HT1080 (cell line): ENCODE measurements at regions not wholly inside any gene's neighbourhood (a gene's known extent, or its start where the extent isn't known, plus 50 kb on each side); places are given as distances from the start of the nearest gene placed in this dataset.

ENCODE experiments used
- DNase-seq: peaks from one replicate; pipeline ENCODE4 v3.0.0-alpha.2; 2015; ENCODE audit warnings: low read depth

DNA sequence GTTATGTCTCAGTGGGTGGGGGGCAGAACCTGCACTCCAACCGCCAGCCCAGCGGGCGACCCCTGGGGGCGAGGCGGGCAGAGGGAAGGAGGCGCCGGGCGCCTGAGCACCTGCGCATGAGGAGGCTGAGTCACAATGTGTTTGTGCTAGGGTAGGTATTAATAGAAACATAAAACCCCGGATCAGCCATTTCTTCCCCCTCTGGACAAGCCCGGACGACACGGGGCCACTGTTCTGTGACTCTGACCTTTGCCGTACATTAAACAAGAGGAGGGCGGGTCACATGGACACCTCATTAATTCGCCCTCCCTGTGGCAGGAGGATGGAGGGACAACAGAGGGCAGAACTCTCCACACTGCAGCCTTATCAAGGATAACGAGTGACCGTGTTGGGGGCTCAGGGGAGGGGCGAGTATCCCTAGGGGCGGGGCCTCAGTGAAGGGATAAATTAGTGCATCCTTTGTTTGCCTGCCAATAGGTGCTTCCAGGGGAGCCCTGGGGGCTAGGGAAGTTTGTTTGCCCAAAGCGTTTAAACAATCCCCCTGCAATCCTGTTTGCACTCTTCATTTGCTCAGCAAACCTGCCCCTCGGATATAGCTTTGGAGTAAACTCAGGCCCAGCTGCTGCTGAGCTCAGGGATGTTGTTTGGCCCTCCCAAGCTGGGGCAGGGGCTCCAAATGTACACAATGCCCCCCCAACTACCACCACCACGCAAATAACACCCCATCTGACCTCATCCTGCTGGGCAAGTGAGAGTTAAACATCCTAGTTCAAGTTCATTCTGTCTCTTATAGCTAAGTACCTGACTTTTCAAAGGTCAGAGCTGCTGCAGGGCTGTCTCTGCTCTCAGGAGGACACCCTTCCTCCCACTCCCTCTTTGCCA, 171.2 kb upstream of the GLI2 start:
- DNase-seq, result no peak

DNA sequence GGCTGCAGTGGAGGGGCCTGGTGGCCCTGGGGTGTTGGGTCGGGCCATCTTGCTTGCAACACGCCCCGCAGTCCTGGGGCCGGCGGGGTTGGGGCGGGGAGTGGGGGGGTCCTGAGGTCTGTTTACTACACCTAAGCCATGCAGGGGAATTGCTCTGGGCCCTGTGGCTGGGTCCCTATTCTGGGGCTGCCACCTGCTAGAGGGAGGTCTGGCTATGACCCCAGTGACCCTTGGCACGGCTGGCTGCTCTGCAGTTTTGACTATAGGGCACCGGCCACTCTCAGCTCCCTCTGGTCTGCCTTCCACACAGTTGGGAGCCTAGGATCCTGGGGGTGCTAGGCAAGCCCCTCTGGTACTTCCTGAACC, 170.6 kb upstream of the GLI2 start:
- no peak for DNase-seq

DNA sequence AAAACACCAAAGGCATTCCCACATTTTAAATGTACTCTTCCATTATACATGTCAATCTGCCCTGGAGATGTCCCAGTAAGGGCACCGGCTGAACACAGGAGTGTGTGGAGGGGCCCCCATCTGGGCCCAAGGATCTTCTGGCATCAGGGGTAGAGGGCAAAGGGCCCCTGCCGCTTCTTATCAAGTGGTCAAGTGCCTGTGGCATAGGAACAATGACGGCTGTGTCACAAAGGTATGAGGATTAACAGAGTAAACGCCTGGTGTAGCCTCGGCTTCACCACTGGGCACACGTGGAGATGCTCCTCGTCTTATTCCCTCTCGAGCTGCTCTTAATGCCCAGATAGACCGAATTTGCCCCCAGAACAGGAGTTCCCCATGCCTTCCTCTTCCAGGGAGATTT, 169.7 kb upstream of the GLI2 start:
- DNase-seq, result no peak

DNA sequence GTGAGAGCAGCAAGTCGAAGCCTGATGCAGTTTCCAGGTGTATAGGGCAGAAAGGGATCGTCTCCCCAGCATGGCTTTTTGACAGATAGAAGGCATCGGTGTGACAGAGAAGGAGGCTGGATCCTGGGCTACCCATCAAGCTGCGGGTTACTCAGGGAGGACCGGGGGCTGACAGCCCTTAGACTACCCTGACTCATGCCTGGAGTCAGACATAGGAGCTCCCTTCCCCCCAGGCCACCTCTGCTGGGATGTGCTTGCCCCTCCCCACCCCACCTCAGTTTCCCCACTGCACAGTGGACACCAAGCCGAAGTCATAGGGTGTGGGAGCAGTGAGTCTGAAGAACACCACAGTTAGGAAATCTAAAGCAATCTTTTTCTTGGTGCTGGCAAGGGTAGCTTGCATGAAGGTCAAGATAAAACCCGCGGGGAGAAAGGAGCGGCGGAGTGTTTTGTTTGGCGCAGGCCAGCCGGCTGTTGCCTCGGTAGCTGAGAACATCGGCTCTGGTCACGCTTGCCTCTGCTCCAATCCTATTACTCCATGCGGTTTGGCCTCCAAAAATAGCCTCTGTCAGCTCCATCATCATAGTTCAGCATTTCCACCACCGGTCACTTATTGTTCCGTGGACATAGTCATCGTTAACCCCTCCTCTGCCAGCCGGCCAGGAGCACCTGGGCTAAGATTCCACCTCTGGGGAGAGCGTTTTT, 169.2 kb upstream of the GLI2 start:
- peak; percentile 54 for DNase-seq

DNA sequence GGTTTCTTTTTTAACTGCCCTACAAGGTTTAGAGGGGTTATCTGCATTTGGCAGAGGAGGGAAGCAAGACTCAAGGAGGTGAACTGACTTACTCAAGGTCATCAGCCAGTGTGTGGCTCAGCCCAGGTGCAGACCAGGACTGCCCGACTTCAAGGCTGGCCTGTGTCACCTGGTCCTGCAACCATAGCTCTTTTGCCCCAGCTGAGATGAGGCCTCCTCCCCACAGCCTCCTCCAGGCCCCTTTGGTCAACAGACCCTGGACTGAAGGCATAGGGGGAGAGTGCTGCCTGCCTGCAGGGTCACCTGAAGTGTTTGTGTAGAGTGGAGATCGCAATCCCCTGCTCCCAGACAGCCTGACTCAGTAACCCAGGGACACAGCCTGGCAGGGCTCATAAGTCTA, 168.5 kb upstream of the GLI2 start:
- no peak for DNase-seq

DNA sequence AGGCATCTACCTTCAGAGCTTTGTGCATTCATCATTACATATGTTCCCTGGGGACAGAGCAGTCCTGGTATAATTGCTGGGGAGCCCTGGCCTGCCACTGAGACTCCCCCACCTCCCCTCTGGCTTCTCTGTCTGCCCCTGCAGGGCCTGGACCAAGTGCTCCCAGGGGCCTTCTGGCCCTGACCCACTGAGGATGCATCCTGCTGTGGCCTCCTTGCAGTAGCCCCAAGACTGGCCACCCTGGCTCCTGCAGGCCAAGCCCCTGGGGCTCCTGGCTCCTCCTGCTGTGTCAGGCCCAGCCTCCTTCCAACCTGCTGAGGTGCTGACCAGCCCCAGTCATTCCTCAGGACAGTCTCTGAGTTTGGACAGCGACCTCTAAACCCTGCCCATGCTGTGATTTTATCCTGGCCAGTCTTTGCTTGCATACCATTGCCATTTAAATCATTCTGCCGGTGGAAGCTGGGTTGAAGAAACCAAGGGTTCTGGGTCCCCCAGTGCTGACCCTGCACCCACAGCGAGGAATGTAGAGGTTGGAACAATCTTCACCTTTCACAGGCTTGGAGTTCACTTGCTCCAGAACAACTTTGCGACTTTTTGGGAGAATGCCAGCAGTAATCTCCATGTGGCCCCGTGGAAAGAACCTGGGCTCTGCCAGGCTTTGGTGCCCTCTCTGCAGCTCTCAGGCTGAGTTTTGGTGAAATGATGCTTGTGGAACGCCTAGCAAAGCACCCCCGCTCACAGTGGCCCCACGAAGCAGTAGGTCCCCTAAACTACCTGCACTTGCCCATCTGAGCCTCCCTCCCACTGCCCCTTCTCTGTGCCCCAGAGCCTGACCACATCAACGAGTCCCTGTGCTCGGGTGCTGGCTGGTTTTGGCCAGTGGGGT, 167.3 kb upstream of the GLI2 start:
- DNase-seq, result no peak

DNA sequence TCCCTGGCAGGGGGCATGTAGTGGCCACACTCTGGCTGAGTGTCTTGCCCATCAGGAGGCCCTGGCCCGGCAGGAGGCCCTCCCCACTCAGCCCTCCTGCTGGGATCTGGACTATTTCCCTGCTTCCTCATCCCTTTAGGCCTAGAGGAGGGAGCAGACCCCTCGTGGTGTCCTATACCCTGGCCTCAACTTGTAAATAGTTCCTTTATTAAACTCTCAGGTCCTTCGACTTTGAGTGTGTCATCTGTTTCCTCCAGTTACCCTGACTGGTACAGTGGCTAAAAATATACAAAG, 166.7 kb upstream of the GLI2 start:
- no peak for DNase-seq

DNA sequence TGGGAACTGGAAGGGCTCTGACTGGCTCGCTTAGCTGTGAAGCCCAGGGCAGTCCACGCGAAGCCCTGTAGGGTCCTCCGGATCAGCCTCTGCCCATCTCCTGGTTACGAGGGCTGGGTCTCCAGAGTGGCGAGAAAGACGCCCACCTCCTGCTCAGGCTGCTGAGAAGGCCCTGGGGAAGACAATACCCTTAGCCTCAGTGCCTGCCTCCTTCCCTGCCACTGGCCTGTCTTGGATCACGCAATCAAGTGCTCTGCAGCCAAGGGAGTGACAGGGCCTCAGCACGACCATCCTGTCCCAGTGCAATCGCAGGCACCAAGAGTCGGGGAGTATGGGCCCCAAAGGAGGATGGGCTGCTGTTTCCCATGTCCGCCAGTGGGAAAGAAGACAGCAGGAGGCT, 165.7 kb upstream of the GLI2 start:
- DNase-seq, result no peak

DNA sequence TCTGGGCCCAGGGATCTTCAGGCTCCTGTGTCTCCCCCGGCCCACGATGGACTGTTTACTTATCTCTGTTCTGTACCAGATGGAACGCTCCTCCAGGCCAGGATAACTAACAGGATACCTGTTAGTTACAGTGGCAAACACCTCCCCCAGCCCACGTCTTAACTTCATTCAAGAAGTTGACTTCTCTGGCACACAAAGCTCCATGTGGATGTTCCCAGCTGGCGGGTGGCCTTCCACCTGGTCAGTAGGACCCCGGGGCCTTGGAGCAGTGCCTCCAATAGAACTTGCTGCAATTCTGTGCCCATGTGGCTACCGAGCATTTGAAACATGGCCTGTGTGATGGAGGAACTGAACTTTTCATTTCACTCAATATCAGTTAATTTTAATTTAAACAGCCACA, 165.1 kb upstream of the GLI2 start:
- no peak for DNase-seq

DNA sequence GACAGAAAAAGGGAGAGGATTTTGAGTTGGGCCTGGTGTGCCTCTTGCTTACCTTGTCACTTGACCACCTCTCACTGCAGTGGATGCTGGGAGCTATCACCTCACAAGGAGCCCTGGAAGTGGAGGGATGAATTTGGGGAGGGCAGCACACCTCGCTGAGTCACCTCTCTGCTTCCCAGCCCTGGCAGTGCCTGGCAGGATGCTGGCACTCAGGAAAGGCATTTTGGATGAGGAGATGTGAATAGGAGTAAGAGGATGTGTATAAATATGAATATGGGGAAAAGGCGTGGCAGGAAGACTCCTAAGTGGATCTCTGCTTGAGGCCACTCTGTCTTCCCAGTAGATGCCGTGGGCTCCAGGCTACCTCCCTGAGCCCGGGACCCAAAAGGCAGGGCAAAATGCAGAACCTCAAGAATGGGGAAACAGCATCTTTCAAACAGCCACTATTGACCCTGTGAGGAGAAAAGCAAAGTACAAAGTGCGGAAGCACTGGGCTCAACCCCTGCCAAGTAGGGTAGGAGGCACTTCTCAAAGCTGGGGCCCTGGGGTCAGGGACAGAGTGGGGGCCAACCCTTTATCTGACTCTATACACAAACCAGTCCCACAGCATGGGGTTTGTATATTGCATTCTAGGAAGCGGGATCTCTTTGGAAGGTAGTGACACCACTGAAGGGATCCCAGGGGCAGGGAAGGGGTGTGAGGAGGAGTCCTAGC, 164.5 kb upstream of the GLI2 start:
- no peak for DNase-seq

DNA sequence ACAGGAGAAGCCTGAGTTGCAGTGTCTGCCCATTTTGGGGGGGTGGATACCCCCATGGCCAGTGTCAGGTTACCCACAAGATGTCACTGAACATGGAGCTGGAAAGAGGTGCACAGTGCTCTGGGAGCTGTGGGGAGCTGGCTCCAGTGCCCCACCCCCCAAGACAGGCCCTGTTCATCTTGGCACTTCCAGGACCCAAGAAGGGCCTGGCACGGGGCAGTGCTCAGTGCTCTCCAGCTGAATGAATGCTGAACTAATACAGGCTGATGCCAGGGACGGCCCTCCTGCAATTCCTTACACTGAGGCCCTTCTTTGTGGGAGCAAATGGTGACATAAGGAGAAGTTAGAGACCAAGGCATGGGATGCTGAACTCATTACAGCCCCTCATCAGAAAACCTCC, 163.4 kb upstream of the GLI2 start:
- DNase-seq, result no peak

DNA sequence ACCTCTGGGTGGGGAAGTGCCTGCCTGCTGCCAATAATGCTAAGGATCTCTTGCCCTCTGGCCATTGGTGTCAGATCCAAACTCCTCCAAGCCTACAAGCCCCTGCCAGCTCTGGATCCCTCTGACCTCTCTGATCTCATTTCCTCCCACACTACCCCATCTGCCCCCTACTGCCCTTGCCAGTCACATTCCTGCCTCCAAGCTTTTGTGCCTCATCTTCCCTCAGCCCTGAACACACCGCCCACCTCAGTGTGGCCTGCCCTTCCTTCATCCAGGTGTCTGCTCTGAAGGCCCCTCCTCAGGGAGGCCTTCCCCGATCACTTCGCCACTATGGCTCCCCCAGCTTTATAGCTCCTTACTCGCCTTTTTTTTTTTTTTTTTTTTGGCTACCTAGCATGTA, 161.0 kb upstream of the GLI2 start:
- DNase-seq, result no peak

DNA sequence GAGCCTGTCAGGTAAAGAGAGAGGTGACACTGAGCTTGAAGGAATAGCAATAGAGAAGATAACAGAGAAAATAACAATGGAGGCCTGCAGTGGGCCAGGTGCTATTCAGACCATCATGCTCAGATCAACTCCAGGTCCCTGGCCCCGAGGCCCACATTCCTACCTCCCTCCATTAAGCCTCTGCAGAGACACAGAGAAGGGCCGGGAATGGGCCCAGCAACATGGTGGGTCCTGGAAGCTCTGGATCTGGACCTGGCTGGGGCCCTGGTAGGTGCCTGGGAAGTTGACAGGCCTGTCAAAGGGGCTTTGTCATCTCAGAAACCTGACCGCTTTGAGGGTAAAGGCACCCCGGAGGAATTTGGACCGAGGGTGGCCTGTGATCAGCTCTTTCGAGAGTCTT, 159.7 kb upstream of the GLI2 start:
- DNase-seq, result no peak

DNA sequence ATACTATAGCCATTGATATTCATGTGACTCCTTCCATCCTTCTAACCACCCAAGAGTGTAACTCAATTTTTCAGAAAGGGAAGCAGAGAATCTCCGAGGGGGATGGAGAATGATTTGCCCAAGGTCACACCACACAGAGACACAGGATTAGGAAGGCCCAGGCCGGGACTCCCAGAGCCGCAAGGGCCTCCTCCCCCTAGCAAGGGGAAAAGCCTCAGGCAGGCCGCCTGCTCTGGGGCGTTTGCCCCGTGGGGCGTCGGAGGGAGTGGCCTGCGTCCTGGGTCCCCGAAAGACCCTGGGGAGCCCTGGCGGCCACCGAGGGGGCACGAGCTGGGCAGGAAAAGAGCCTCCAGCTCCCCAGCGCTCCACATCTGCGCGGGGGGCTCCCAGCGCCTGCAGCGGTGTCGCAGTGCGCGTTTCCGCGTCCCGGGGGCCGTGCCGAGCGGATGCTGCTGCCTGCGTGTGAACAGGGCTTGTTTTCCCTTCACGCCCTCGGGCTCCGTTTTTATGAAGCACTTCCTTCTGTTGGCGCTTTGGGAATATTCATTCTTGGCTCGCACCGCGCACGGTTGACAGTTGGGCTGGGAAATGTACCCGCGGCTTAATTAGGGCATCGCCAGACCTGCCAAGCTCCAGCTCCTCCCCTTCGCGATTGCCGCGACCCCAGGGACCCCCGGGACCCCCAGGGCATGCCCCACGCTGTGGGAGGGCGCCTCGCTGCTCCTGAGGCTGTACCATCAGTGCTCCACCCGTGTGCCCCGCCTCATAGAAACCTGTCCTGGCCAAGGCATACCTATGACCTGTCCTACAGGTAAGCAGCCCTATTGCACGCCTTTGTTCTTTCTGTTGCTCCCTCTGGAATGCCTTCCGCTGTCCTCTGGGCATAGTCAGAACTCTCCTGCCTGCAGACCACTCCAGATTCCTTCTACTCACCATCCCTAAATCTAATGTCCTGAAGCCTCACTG, 158.9 kb upstream of the GLI2 start:
- no peak for DNase-seq

DNA sequence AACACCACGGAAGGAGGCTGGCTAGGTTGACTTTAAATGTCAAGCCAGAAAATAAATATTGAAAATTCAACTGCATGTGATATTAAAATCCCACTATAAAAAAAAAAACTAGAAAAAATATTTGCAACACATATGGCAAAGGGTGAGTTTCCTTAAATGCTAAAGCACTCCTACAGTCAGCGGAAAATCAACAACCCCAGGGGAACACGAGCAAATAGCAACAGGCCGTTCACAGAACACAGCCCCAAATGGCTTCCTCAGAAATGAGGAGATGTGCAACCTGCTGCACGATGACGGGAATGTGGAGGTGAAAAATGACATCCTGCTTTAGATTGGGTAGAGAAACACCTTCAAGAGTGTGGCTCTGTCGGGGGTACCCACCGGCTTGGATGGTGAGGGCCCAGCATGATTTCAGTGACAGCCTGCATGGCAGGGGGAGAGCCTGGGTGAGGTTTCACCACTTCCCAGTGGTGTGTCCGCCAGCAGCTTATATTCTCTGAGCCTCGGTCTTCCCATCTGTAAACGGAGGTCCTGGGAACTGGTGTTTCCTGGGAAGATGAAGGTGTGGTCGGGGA, 157.9 kb upstream of the GLI2 start:
- DNase-seq, result no peak

DNA sequence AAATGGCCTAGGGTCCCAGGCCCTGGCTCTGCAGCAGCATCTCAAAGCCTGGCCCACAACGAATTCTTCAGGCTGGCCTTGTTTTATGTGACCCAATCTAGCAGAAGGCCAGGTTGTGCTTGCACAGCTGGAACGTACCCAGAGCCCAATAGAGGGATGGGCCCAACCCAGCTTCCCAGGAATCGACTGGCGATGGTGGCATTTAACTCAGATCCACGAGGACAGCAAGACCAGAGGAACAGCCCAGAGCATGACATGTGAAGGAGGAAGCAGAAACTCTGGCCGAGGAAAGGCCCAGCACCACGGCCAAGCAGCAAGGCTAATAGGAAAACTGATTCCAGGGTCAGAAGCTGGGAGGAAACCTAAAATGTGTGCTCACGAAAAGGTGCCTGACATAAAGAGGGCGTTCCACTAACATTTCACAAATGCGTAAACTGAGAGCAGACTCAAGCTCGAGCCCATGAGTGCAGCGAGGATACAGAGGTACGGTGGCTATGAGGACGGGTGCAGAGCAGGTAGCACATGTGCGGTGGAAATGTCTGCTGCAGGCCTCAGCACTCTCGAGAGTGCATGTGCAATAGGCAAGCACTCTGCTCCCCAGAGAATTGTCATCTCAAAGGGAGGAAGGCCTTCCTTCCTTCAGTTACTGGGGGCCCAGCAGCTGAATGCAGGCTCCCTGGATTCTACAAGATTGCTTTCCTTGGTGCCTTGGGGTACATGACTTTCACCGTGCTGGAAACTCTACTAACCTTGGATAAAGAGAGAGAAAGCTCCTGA, 156.9 kb upstream of the GLI2 start:
- DNase-seq, result no peak

DNA sequence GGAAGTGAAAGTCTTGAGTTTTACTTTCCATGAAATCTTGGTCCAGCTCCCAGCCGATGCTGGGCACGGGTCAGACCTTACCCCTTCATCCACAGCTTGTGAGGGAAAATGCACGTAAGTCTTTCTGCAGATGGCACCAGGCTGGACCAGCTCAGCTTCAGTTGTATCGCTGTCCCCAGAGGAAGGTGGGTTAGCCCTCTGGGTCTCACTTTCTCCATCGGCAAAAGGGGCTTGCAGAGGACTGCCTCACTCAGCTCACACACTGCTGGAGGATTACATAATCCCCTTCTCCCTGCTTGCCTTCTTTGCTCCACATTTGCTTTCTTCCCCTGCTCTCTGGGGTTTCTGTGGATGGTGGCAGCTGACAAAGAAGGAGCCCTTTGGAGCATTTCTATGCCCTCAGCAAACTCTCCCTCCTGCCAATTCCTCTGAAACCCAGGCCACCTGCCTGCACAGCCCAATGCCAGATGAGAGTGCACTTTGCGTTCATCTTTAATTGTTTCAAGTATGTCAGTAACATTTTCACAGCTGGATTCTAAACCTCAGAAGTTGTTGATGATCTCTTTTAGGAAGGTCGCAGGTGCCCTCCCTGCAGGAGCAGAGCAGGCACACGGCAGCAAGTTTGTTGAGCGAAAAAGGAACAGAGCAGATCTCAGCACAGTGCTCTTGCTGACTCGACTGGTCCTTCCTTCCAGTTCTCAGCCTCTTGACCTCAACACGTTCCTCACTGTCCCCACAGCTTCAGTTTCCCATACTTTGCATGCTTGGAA, 155.6 kb upstream of the GLI2 start:
- DNase-seq, result no peak

DNA sequence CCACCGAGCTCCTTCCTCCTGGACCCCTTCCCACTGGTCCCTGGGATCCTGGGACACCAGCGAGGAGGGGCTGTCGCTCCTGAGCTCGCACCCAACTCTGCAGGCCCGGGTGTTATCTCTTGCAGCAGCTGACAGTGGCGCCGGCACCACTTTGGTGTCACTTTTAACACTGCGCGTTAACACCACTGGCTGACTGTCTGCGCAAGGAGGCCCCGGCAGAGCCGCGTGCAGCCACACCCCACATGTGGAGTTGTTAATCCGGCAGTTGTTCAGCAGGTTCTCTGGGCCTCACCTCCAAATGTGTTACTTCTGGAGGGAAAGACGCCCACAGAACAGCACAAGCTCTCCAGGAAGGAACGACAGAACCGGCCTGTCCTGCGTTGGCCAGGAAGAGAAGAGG, 155.0 kb upstream of the GLI2 start:
- no peak for DNase-seq

DNA sequence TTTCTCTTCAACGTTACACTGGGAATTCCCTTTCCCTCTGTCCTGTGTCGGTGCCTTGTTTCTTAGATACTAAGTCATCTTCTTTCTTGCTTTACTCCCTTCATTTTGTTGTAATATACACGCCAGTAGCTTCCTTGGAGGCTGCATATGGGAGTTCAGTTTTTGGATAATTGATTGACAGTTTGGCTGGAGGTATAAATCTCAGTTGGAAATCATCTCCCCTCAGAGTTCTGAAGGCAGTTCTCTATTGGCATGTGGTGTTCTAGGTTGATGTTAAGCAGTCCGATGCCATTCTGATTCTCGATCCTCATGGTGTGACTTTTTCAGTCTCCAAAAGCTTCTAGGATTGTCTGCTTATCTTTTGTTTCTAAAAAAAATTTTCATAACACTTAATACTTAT, 152.5 kb upstream of the GLI2 start:
- no peak for DNase-seq
